ENCODE measurements at regions not wholly inside any gene's neighbourhood (a gene's known extent, or its start where the extent isn't known, plus 50 kb on each side); places are given as distances from the start of the nearest gene placed in this dataset.
A peak's percentile ranks its signal among the peaks of the same experiment; 100 is the strongest.
"Not testable (repeated sequence)": the region's sequence is repeated elsewhere in the genome, so short reads cannot be mapped to it uniquely, and the experiment has no call there.

GRCh38 chr6:40162074-40162473 lies 227.8 kb upstream of the MOCS1 start:
- Mint-ChIP-seq H3K27me3 (peaks cover 5% of the 10 kb centered on the region), H3K36me3 (no peaks in the 10 kb centered on the region), H3K9me3 (no peaks in the 10 kb centered on the region), H3K4me1 (no peaks in the 10 kb centered on the region), H3K4me3 (no peak overlapping the region), H3K27ac (no peak overlapping the region)
- ATAC-seq (ENCODE audit: low read depth) = no peak
- DNase-seq (ENCODE audit: low spot score in 2 of 2) = no peak

GRCh38 chr6:40160826-40161225 lies 226.6 kb upstream of the MOCS1 start:
- DNase-seq (ENCODE audit: low spot score in 2 of 2) = no peak
- ATAC-seq (ENCODE audit: low read depth) = no peak
- H3K4me3 Mint-ChIP-seq = no peak overlapping the region
- no peaks in the 10 kb centered on the region for H3K4me1 Mint-ChIP-seq
- H3K9me3 Mint-ChIP-seq = no peaks in the 10 kb centered on the region
- peaks cover 5% of the 10 kb centered on the region for H3K27me3 Mint-ChIP-seq
- no peak overlapping the region for H3K27ac Mint-ChIP-seq
- no peaks in the 10 kb centered on the region for H3K36me3 Mint-ChIP-seq

- no peak overlapping the region for H3K4me3 Mint-ChIP-seq
- no peaks in the 10 kb centered on the region for H3K9me3 Mint-ChIP-seq
- H3K27me3 Mint-ChIP-seq = peaks cover 9% of the 10 kb centered on the region
- DNase-seq (ENCODE audit: low spot score in 2 of 2) = no peak
- no peaks in the 10 kb centered on the region for H3K36me3 Mint-ChIP-seq
- H3K27ac Mint-ChIP-seq = no peak overlapping the region
- no peaks in the 10 kb centered on the region for H3K4me1 Mint-ChIP-seq
- no peak for ATAC-seq (ENCODE audit: low read depth)
These were observed 225.6 kb upstream of the MOCS1 start for GRCh38 chr6:40159865-40160264.

GRCh38 chr6:40152701-40153436 lies 218.6 kb upstream of the MOCS1 start:
- ATAC-seq (ENCODE audit: low read depth) (no peak), DNase-seq (ENCODE audit: low spot score in 2 of 2) (no peak)
- peaks cover 2% of the 10 kb centered on the region for H3K9me3 Mint-ChIP-seq
- peaks cover 1% of the 10 kb centered on the region for H3K36me3 Mint-ChIP-seq
- peaks cover 6% of the 10 kb centered on the region for H3K27me3 Mint-ChIP-seq
- H3K4me1 Mint-ChIP-seq = peaks cover 25% of the 10 kb centered on the region
- H3K27ac Mint-ChIP-seq = no peak overlapping the region
- no peak overlapping the region for H3K4me3 Mint-ChIP-seq

- Mint-ChIP-seq H3K36me3 (peaks cover 1% of the 10 kb centered on the region), H3K4me3 (no peak overlapping the region), H3K27me3 (peaks cover 6% of the 10 kb centered on the region), H3K9me3 (peaks cover 2% of the 10 kb centered on the region), H3K27ac (no peak overlapping the region), H3K4me1 (peaks cover 31% of the 10 kb centered on the region)
- no peak for ATAC-seq (ENCODE audit: low read depth)
- DNase-seq (ENCODE audit: low spot score in 2 of 2) = no peak
These were observed 217.9 kb upstream of the MOCS1 start for GRCh38 chr6:40152196-40152595.

- H3K4me1 Mint-ChIP-seq = peaks cover 33% of the 10 kb centered on the region
- DNase-seq (ENCODE audit: low spot score in 2 of 2) (peak; percentile 16 to 58), ATAC-seq (ENCODE audit: low read depth) (peak; percentile 99)
- H3K36me3 Mint-ChIP-seq = peaks cover 1% of the 10 kb centered on the region
- no peak overlapping the region for H3K4me3 Mint-ChIP-seq
- H3K27me3 Mint-ChIP-seq = no peaks in the 10 kb centered on the region
- H3K9me3 Mint-ChIP-seq = peaks cover 2% of the 10 kb centered on the region
- peak overlapping the region; percentile 2 for H3K27ac Mint-ChIP-seq
These were observed 214.8 kb upstream of the MOCS1 start for GRCh38 chr6:40148882-40149573.

- H3K36me3 Mint-ChIP-seq = peaks cover 1% of the 10 kb centered on the region
- no peaks in the 10 kb centered on the region for H3K27me3 Mint-ChIP-seq
- DNase-seq (ENCODE audit: low spot score in 2 of 2) (no peak), ATAC-seq (ENCODE audit: low read depth) (no peak)
- peaks cover 2% of the 10 kb centered on the region for H3K9me3 Mint-ChIP-seq
- H3K4me1 Mint-ChIP-seq = peaks cover 33% of the 10 kb centered on the region
- H3K4me3 Mint-ChIP-seq = no peak overlapping the region
- H3K27ac Mint-ChIP-seq = no peak overlapping the region
These were observed 212.6 kb upstream of the MOCS1 start for GRCh38 chr6:40146902-40147301.

- Mint-ChIP-seq H3K4me1 (peaks cover 5% of the 10 kb centered on the region), H3K9me3 (peaks cover 4% of the 10 kb centered on the region), H3K27ac (no peak overlapping the region), H3K27me3 (no peaks in the 10 kb centered on the region), H3K4me3 (no peak overlapping the region), H3K36me3 (no peaks in the 10 kb centered on the region)
- no peak for ATAC-seq (ENCODE audit: low read depth)
- no peak for DNase-seq (ENCODE audit: low spot score in 2 of 2)
These were observed 205.2 kb upstream of the MOCS1 start for GRCh38 chr6:40139447-40139846.

- Mint-ChIP-seq H3K27ac (no peak overlapping the region), H3K4me3 (no peak overlapping the region), H3K9me3 (peaks cover 4% of the 10 kb centered on the region), H3K27me3 (no peaks in the 10 kb centered on the region), H3K36me3 (no peaks in the 10 kb centered on the region), H3K4me1 (peaks cover 5% of the 10 kb centered on the region)
- ATAC-seq (ENCODE audit: low read depth) = no peak
- DNase-seq (ENCODE audit: low spot score in 2 of 2) = no peak
These were observed 204.0 kb upstream of the MOCS1 start for GRCh38 chr6:40138273-40138720.

- Mint-ChIP-seq H3K4me3 (no peak overlapping the region), H3K27me3 (no peaks in the 10 kb centered on the region), H3K27ac (no peak overlapping the region), H3K9me3 (peaks cover 4% of the 10 kb centered on the region), H3K36me3 (no peaks in the 10 kb centered on the region), H3K4me1 (peaks cover 5% of the 10 kb centered on the region)
- ATAC-seq (ENCODE audit: low read depth) (peak; percentile 53), DNase-seq (ENCODE audit: low spot score in 2 of 2) (no peak)
These were observed 201.3 kb upstream of the MOCS1 start for GRCh38 chr6:40135491-40136072.

GRCh38 chr6:40133981-40134380 lies 199.7 kb upstream of the MOCS1 start:
- not testable (repeated sequence) for H3K36me3 Mint-ChIP-seq; H3K27ac Mint-ChIP-seq; H3K4me1 Mint-ChIP-seq; H3K9me3 Mint-ChIP-seq; ATAC-seq (ENCODE audit: low read depth); H3K27me3 Mint-ChIP-seq; H3K4me3 Mint-ChIP-seq; DNase-seq (ENCODE audit: low spot score in 2 of 2)

- ATAC-seq (ENCODE audit: low read depth) (no peak), DNase-seq (ENCODE audit: low spot score in 2 of 2) (no peak)
- H3K9me3 Mint-ChIP-seq = peaks cover 4% of the 10 kb centered on the region
- H3K4me3 Mint-ChIP-seq = no peak overlapping the region
- H3K4me1 Mint-ChIP-seq = peaks cover 5% of the 10 kb centered on the region
- H3K27ac Mint-ChIP-seq = no peak overlapping the region
- peaks cover 6% of the 10 kb centered on the region for H3K27me3 Mint-ChIP-seq
- H3K36me3 Mint-ChIP-seq = no peaks in the 10 kb centered on the region
These were observed 197.4 kb upstream of the MOCS1 start for GRCh38 chr6:40131675-40132074.

- DNase-seq (ENCODE audit: low spot score in 2 of 2) = no peak
- no peak for ATAC-seq (ENCODE audit: low read depth)
- no peak overlapping the region for H3K27ac Mint-ChIP-seq
- no peak overlapping the region for H3K4me3 Mint-ChIP-seq
- H3K27me3 Mint-ChIP-seq = peaks cover 6% of the 10 kb centered on the region
- H3K36me3 Mint-ChIP-seq = no peaks in the 10 kb centered on the region
- H3K4me1 Mint-ChIP-seq = no peaks in the 10 kb centered on the region
- no peaks in the 10 kb centered on the region for H3K9me3 Mint-ChIP-seq
These were observed 193.9 kb upstream of the MOCS1 start for GRCh38 chr6:40128127-40128526.

- Mint-ChIP-seq H3K4me1 (no peaks in the 10 kb centered on the region), H3K27me3 (peaks cover 6% of the 10 kb centered on the region), H3K4me3 (no peak overlapping the region)
These were observed 191.6 kb upstream of the MOCS1 start for GRCh38 chr6:40125680-40126394.

More at GRCh38 chr6:40125680-40126394, 191.6 kb upstream of the MOCS1 start:
- DNase-seq (ENCODE audit: low spot score in 2 of 2) (no peak), ATAC-seq (ENCODE audit: low read depth) (no peak)
- no peaks in the 10 kb centered on the region for H3K9me3 Mint-ChIP-seq
- no peaks in the 10 kb centered on the region for H3K36me3 Mint-ChIP-seq
- H3K27ac Mint-ChIP-seq = no peak overlapping the region
